ENCODE measurements at regions not wholly inside any gene's neighbourhood (a gene's known extent, or its start where the extent isn't known, plus 50 kb on each side); places are given as distances from the start of the nearest gene placed in this dataset.

DNA sequence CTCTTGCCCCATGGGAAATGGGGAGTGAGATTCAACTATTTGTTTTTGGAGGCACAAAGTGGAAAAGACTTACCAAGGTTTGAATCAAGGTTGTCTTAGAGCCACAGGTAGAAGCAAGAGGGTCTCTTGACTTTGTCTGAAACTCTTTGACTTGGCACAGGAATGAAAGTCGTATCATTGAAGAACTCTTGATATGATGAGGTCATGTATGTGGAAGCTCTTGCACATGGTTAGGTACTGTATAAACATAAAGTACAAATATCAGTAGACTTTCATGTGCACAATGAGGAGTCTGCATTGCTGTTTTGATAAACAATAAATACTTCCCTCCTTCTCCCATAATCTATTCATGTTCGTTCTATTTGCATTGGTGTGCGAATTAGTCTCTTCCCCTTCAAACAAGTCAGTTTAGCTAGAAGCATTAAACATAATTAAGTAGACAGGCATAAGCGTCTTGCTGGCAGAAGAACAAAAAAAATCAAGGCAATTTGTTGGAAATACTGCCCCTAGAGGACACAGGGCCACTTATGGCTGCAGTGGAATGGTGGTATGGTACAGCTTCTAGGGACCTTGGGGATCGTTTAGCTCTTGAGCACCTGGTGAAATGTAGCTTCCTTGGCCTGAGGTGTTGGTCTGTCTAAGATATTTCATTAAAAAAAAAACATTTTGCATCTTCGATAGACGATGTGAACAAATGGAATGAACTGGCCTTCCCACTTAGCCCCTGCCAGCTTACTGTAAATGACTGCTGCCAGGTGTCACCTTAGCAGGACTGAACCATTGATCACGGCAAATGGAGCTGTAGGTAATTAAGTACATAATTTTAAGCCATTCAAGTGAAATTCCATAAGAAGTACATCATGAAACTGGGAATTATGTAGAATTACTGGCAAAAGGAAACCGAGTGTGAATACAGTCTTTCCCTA, 218.0 kb upstream of the GALNT2 start (continued):
- TF ChIP-seq, protein P1, sequence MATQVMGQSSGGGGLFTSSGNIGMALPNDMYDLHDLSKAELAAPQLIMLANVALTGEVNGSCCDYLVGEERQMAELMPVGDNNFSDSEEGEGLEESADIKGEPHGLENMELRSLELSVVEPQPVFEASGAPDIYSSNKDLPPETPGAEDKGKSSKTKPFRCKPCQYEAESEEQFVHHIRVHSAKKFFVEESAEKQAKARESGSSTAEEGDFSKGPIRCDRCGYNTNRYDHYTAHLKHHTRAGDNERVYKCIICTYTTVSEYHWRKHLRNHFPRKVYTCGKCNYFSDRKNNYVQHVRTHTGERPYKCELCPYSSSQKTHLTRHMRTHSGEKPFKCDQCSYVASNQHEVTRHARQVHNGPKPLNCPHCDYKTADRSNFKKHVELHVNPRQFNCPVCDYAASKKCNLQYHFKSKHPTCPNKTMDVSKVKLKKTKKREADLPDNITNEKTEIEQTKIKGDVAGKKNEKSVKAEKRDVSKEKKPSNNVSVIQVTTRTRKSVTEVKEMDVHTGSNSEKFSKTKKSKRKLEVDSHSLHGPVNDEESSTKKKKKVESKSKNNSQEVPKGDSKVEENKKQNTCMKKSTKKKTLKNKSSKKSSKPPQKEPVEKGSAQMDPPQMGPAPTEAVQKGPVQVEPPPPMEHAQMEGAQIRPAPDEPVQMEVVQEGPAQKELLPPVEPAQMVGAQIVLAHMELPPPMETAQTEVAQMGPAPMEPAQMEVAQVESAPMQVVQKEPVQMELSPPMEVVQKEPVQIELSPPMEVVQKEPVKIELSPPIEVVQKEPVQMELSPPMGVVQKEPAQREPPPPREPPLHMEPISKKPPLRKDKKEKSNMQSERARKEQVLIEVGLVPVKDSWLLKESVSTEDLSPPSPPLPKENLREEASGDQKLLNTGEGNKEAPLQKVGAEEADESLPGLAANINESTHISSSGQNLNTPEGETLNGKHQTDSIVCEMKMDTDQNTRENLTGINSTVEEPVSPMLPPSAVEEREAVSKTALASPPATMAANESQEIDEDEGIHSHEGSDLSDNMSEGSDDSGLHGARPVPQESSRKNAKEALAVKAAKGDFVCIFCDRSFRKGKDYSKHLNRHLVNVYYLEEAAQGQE (tag by site-specific recombination; IDR thresholded peaks at IDR 0.05): no peak
- TF ChIP-seq, protein P2, sequence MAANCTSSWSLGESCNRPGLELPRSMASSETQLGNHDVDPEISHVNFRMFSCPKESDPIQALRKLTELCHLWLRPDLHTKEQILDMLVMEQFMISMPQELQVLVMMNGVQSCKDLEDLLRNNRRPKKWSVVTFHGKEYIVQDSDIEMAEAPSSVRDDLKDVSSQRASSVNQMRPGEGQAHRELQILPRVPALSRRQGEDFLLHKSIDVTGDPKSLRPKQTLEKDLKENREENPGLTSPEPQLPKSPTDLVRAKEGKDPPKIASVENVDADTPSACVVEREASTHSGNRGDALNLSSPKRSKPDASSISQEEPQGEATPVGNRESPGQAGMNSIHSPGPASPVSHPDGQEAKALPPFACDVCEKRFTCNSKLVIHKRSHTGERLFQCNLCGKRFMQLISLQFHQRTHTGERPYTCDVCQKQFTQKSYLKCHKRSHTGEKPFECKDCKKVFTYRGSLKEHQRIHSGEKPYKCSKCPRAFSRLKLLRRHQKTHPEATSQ (tag by site-specific recombination; IDR thresholded peaks at IDR 0.05): no peak
- TF ChIP-seq, protein P3, sequence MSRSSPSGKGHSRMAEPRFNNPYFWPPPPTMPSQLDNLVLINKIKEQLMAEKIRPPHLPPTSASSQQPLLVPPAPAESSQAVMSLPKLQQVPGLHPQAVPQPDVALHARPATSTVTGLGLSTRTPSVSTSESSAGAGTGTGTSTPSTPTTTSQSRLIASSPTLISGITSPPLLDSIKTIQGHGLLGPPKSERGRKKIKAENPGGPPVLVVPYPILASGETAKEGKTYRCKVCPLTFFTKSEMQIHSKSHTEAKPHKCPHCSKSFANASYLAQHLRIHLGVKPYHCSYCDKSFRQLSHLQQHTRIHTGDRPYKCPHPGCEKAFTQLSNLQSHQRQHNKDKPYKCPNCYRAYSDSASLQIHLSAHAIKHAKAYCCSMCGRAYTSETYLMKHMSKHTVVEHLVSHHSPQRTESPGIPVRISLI (tag by site-specific recombination; IDR thresholded peaks at IDR 0.05): peak; percentile 89
- TF ChIP-seq ZNF837 (tag by site-specific recombination; IDR thresholded peaks at IDR 0.05) (no peak), ZNF624 (tag by site-specific recombination; IDR thresholded peaks at IDR 0.05) (no peak), ZNF660 (tag by site-specific recombination; IDR thresholded peaks at IDR 0.05) (0 out of 2 replicates have a peak, but pooled peaks have one; percentile 59), ZNF404 (tag by site-specific recombination; IDR thresholded peaks at IDR 0.05) (no peak), ZNF664 (tag by site-specific recombination; IDR thresholded peaks at IDR 0.05) (no peak), ZNF18 (tag by site-specific recombination; IDR thresholded peaks at IDR 0.05) (no peak), ZNF169 (tag by site-specific recombination; IDR thresholded peaks at IDR 0.05) (no peak), ZNF132 (tag by site-specific recombination; IDR thresholded peaks at IDR 0.05; ENCODE audit: borderline replicate concordance) (no peak), ZNF747 (tag by site-specific recombination; IDR thresholded peaks at IDR 0.05) (no peak), ZFHX2 (tag by site-specific recombination; conservative IDR thresholded peaks at IDR 0.05) (no peak), ZNF274 (IDR thresholded peaks at IDR 0.05; ENCODE audit: low read length) (no peak), ZNF274 (tag by site-specific recombination; IDR thresholded peaks at IDR 0.05; ENCODE audit: borderline replicate concordance) (no peak), ZNF266 (tag by site-specific recombination; IDR thresholded peaks at IDR 0.05; ENCODE audit: low read depth) (no peak), KLF17 (tag by site-specific recombination; IDR thresholded peaks at IDR 0.05) (no peak), ZEB2 (tag by site-specific recombination; IDR thresholded peaks at IDR 0.05) (no peak), OSR2 (tag by site-specific recombination; IDR thresholded peaks at IDR 0.05) (no peak), ZNF391 (tag by site-specific recombination; IDR thresholded peaks at IDR 0.05; ENCODE audit: borderline replicate concordance, low read depth) (no peak), ZNF324 (tag by site-specific recombination; IDR thresholded peaks at IDR 0.05) (no peak), ZNF133 (tag by site-specific recombination; IDR thresholded peaks at IDR 0.05) (no peak), ZNF426 (tag by site-specific recombination; IDR thresholded peaks at IDR 0.05) (no peak), ZBTB48 (tag by site-specific recombination; IDR thresholded peaks at IDR 0.05) (peak; percentile 57; the same call in 1 of the 2 replicates)
- TF ChIP-seq, protein P4, sequence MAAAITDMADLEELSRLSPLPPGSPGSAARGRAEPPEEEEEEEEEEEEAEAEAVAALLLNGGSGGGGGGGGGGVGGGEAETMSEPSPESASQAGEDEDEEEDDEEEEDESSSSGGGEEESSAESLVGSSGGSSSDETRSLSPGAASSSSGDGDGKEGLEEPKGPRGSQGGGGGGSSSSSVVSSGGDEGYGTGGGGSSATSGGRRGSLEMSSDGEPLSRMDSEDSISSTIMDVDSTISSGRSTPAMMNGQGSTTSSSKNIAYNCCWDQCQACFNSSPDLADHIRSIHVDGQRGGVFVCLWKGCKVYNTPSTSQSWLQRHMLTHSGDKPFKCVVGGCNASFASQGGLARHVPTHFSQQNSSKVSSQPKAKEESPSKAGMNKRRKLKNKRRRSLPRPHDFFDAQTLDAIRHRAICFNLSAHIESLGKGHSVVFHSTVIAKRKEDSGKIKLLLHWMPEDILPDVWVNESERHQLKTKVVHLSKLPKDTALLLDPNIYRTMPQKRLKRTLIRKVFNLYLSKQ (tag by site-specific recombination; IDR thresholded peaks at IDR 0.05; ENCODE audit: borderline replicate concordance): no peak

All from HEK293 (cell line).